ENCODE measurements at regions not wholly inside any gene's neighbourhood (a gene's known extent, or its start where the extent isn't known, plus 50 kb on each side); places are given as distances from the start of the nearest gene placed in this dataset.

- no peaks in the 10 kb centered on the region for H4K20me1 ChIP-seq (ENCODE audit: control insufficient read depth, insufficient read depth, insufficient read length)
- no peak overlapping the region for H2BK15ac ChIP-seq (ENCODE audit: low read depth, low read length)
- H3K27ac ChIP-seq (ENCODE audit: insufficient read length, low read depth, low read length): no peak overlapping the region
- H3K4ac ChIP-seq (ENCODE audit: low read depth, low read length): no peak overlapping the region
- DNase-seq: no peak
- no peak overlapping the region for H2AK5ac ChIP-seq (ENCODE audit: insufficient read length, low read length)
- H3K4me1 ChIP-seq (ENCODE audit: insufficient read depth, low read length): peaks cover 14% of the 10 kb centered on the region
- no peak for TF ChIP-seq CTCF (conservative IDR thresholded peaks at IDR 0.05)
- H3K14ac ChIP-seq (ENCODE audit: insufficient read depth, low read length): no peak overlapping the region
- peaks cover 31 to 34% of the 10 kb centered on the region in 2 experiments; a peak in 3 of 4 replicates for H3K4me1 Mint-ChIP-seq
- H3K79me2 ChIP-seq (ENCODE audit: insufficient read depth, low read length): no peaks in the 10 kb centered on the region
- peaks cover 0 to 4% (median 0%) of the 10 kb centered on the region in 3 experiments; a peak in 1 of 7 replicates for H3K36me3 Mint-ChIP-seq (ENCODE audit: insufficient read depth in 1 of 3, low read depth in 3 of 3)
- no peak overlapping the region for H3K56ac ChIP-seq (ENCODE audit: insufficient read length, low read depth, low read length)
- H2BK5ac ChIP-seq (ENCODE audit: insufficient read length, low read length): no peak overlapping the region
- H3K4me3 Mint-ChIP-seq: no peak overlapping the region
- no peak overlapping the region for H4K91ac ChIP-seq (ENCODE audit: insufficient read length, low read depth, low read length)
- H2BK12ac ChIP-seq (ENCODE audit: insufficient read length, low read depth, low read length): no peak overlapping the region
- no peak overlapping the region for H2BK20ac ChIP-seq (ENCODE audit: low read depth, low read length, poor library complexity, severe bottlenecking)
- no peaks in the 10 kb centered on the region for H3K9me3 ChIP-seq (ENCODE audit: control insufficient read depth, low read depth, low read length)
- no peak overlapping the region for H3K18ac ChIP-seq (ENCODE audit: insufficient read length, low read depth, low read length)
- H4K5ac ChIP-seq (ENCODE audit: insufficient read length, low read depth, low read length): no peak overlapping the region
- H3K27ac Mint-ChIP-seq: no peak overlapping the region
- H3K9me3 Mint-ChIP-seq: peaks cover 5 to 6% of the 10 kb centered on the region in 2 experiments; a peak in 3 of 5 replicates
- no peak overlapping the region for H2BK120ac ChIP-seq (ENCODE audit: low read depth, low read length, poor library complexity, severe bottlenecking)
- peaks cover 8% of the 10 kb centered on the region for H3K27me3 Mint-ChIP-seq (ENCODE audit: low read depth)
- H4K8ac ChIP-seq (replicated peaks; ENCODE audit: insufficient read length, low read depth, low read length): no peak overlapping the region
- H3K79me1 ChIP-seq (ENCODE audit: insufficient read depth, low read depth, low read length, poor library complexity, severe bottlenecking): no peaks in the 10 kb centered on the region
- H3K23me2 ChIP-seq (ENCODE audit: insufficient read length, low read depth, low read length, poor library complexity, severe bottlenecking): no peaks in the 10 kb centered on the region
- H3K9ac ChIP-seq (ENCODE audit: extremely low read depth, insufficient read length, low read length): no peak overlapping the region
- H3K27me3 ChIP-seq (ENCODE audit: insufficient read depth, low read length): no peaks in the 10 kb centered on the region
- H3K23ac ChIP-seq (ENCODE audit: insufficient read length, low read depth, low read length): no peak overlapping the region
- no peak overlapping the region for H2AFZ ChIP-seq (ENCODE audit: low read length)
- no peak overlapping the region for H3K4me2 ChIP-seq (ENCODE audit: insufficient read depth, insufficient read length, low read length)
- no peak overlapping the region for H3T11ph ChIP-seq (ENCODE audit: low read length)
Observed at GRCh38 chr2:16009560-16009959, 69.2 kb downstream of the MYCN start.

Data from H9 (cell line).